Keratinocyte (primary cell): ENCODE measurements at regions not wholly inside any gene's neighbourhood (a gene's known extent, or its start where the extent isn't known, plus 50 kb on each side); places are given as distances from the start of the nearest gene placed in this dataset.

Experiments used
- DNase-seq: peaks from one replicate; pipeline ENCODE4 v3.0.0-alpha.2; 2011; ENCODE audit warnings: low read depth, missing footprints, low spot score
- FAIRE-seq: peaks from 2 replicates; lab custom pipeline; 2011; peaks lifted over from hg19 to GRCh38; lab: Jason Lieb, UNC
- H2AFZ ChIP-seq: 2 replicates; pipeline ENCODE4 v1.6.0; 2012; ENCODE audit warnings: low read length, control low read depth, inconsistent platforms; ENCODE audit not compliant: control insufficient read depth
- H3K27ac ChIP-seq: 2 replicates; pipeline ENCODE4 v1.5.1; 2011; ENCODE audit warnings: low read length; ENCODE audit not compliant: control insufficient read depth, insufficient read depth
- H3K27me3 ChIP-seq: 3 replicates; pipeline ENCODE4 v1.6.0; 2011; ENCODE audit warnings: low read length; ENCODE audit not compliant: control insufficient read depth, insufficient read depth; ENCODE audit errors: extremely low read depth
- H3K36me3 ChIP-seq, 2 experiments: 2 replicates in 1 of 2; 3 replicates in 1 of 2; pipeline ENCODE4 v1.5.1; 2011; ENCODE audit warnings: low read length in 2 of 2, mild to moderate bottlenecking in 1 of 2; ENCODE audit not compliant: control insufficient read depth in 2 of 2, insufficient read depth in 2 of 2; ENCODE audit errors: extremely low read depth in 1 of 2
- H3K4me1 ChIP-seq: 3 replicates; pipeline ENCODE4 v1.5.1; 2011; ENCODE audit warnings: low read length; ENCODE audit not compliant: control insufficient read depth, insufficient read depth; ENCODE audit errors: extremely low read depth
- H3K4me2 ChIP-seq: 3 replicates; pipeline ENCODE4 v1.6.0; 2011; ENCODE audit warnings: low read depth, low read length; ENCODE audit not compliant: control insufficient read depth, insufficient read depth; ENCODE audit errors: extremely low read depth
- H3K4me3 ChIP-seq, 3 experiments: fragments of 200-600 bp in 1 of 3; sonication (generic) in 1 of 3; 2 replicates in 2 of 3; 3 replicates in 1 of 3; pipeline ENCODE4 v1.5.1; 2011 to 2016; ENCODE audit warnings: low read length in 3 of 3, mild to moderate bottlenecking in 3 of 3, control low read depth in 2 of 3, inconsistent platforms in 1 of 3, low read depth in 1 of 3, mixed read lengths in 1 of 3, mixed run types in 1 of 3, moderate library complexity in 1 of 3; ENCODE audit not compliant: control insufficient read depth in 2 of 3, insufficient read depth in 2 of 3; ENCODE audit errors: extremely low read depth in 1 of 3
- H3K79me2 ChIP-seq: 2 replicates; pipeline ENCODE4 v1.6.0; 2012; ENCODE audit warnings: low read length; ENCODE audit not compliant: control insufficient read depth, insufficient read depth
- H3K9ac ChIP-seq: 3 replicates; pipeline ENCODE4 v1.6.0; 2011; ENCODE audit warnings: low read length; ENCODE audit not compliant: control insufficient read depth, insufficient read depth; ENCODE audit errors: extremely low read depth
- H3K9me1 ChIP-seq: 3 replicates; pipeline ENCODE4 v1.6.0; 2011; ENCODE audit warnings: low read length; ENCODE audit not compliant: control insufficient read depth, insufficient read depth; ENCODE audit errors: extremely low read depth
- H3K9me3 ChIP-seq: 2 replicates; pipeline ENCODE4 v1.5.1; 2012; ENCODE audit warnings: low read depth, low read length; ENCODE audit not compliant: control insufficient read depth
- H4K20me1 ChIP-seq: 3 replicates; pipeline ENCODE4 v1.6.0; 2011; ENCODE audit warnings: low read length; ENCODE audit not compliant: control insufficient read depth, insufficient read depth; ENCODE audit errors: extremely low read depth
- EZH2 ChIP-seq: IDR thresholded peaks from one replicate; pipeline ENCODE4 v1.6.1; 2012; ENCODE audit warnings: inconsistent platforms, mild to moderate bottlenecking, low read length, moderate library complexity
- dilution Hi-C: fragments of 300-500 bp; cut with MboI; formaldehyde crosslinking; loops from one replicate; pipeline ENCODE4 v1.7.0; 2020; ENCODE audit warnings: low sequenced_read_pairs; ENCODE audit not compliant: extremely low pct_ligation_motif_present
- TF ChIP-seq, protein P1 (sequence below), 3 experiments: IDR thresholded peaks in 1 of 3; conservative IDR thresholded peaks in 1 of 3; optimal IDR thresholded peaks in 1 of 3; 2 replicates in 2 of 3; 3 replicates in 1 of 3; pipeline versions ENCODE3 to v1.5.1; 2011; ENCODE audit warnings: low read length in 3 of 3, mild to moderate bottlenecking in 3 of 3, moderate library complexity in 2 of 3, control low read depth in 1 of 3, inconsistent platforms in 1 of 3; ENCODE audit not compliant: insufficient read depth in 2 of 3; ENCODE audit errors: extremely low read depth in 1 of 3

DNA sequence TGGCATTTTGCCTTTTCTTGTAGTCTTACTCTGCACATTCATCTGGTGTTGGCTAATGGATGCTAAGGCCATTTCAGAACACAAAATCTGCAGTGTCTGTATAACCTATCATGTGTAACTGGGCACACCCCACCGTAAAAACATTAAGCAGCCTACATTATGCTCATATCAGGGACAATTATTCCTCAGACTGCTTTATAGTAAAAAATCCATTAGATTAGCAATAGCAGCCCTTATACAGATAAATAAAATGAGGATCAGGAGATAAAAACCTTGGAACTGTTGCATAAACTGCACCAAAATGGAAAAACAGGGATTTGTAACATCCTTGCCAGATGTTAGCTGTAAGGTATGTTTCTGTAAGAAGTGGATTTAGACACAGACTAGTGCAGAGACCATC is 288.8 kb downstream of the HS3ST1 start:
- no peak for FAIRE-seq
- H3K4me3 ChIP-seq: no peak overlapping the region
- dilution Hi-C loops: no loop called here

DNA sequence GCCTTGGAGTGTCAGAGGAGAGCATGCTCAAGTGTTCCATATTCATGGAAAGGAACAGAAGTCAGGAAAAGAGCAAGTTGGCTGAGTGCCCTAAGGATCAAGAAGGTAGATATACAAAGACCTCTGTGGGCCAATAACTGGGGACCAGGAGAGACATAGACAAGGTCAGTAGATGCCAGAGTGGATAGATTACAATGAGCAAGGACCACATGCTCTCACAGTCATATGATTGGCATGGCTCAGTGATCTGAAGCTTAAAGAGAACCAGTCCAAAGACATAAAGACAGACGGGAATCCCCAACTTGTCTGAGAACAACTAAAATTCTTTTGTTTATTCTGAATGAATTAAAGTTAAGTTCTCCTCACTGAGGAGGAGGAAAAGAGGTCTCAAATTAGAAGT is 289.7 kb downstream of the HS3ST1 start:
- Histone ChIP-seq H3K4me1 (no peaks in the 10 kb centered on the region), H4K20me1 (no peaks in the 10 kb centered on the region), H3K9me1 (no peaks in the 10 kb centered on the region), H3K9ac (no peak overlapping the region), H3K27me3 (no peaks in the 10 kb centered on the region), H3K4me2 (no peak overlapping the region), H3K4me3 (no peak overlapping the region), H3K27ac (no peak overlapping the region), H3K79me2 (no peaks in the 10 kb centered on the region), H2AFZ (no peak overlapping the region), H3K36me3 (no peaks in the 10 kb centered on the region), H3K9me3 (no peaks in the 10 kb centered on the region)
- FAIRE-seq (no peak), DNase-seq (no peak)
- dilution Hi-C loops: no loop called here
- TF ChIP-seq, protein P1, sequence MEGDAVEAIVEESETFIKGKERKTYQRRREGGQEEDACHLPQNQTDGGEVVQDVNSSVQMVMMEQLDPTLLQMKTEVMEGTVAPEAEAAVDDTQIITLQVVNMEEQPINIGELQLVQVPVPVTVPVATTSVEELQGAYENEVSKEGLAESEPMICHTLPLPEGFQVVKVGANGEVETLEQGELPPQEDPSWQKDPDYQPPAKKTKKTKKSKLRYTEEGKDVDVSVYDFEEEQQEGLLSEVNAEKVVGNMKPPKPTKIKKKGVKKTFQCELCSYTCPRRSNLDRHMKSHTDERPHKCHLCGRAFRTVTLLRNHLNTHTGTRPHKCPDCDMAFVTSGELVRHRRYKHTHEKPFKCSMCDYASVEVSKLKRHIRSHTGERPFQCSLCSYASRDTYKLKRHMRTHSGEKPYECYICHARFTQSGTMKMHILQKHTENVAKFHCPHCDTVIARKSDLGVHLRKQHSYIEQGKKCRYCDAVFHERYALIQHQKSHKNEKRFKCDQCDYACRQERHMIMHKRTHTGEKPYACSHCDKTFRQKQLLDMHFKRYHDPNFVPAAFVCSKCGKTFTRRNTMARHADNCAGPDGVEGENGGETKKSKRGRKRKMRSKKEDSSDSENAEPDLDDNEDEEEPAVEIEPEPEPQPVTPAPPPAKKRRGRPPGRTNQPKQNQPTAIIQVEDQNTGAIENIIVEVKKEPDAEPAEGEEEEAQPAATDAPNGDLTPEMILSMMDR (optimal IDR thresholded peaks at IDR 0.05 in 1 of 3, IDR thresholded peaks at IDR 0.05 in 1 of 3, conservative IDR thresholded peaks at IDR 0.05 in 1 of 3; ENCODE audit: extremely low read depth in 1 of 3, insufficient read depth in 2 of 3, low read length in 3 of 3): no peak
- no peak for TF ChIP-seq EZH2

More for the DNA sequence above, 288.8 kb downstream of the HS3ST1 start:
- Histone ChIP-seq H2AFZ (no peak overlapping the region), H3K27me3 (no peaks in the 10 kb centered on the region), H3K36me3 (no peaks in the 10 kb centered on the region), H3K4me2 (no peak overlapping the region), H4K20me1 (no peaks in the 10 kb centered on the region), H3K9me1 (no peaks in the 10 kb centered on the region), H3K9ac (no peak overlapping the region), H3K4me1 (no peaks in the 10 kb centered on the region), H3K79me2 (no peaks in the 10 kb centered on the region), H3K27ac (no peak overlapping the region), H3K9me3 (no peaks in the 10 kb centered on the region)
- no peak for TF ChIP-seq EZH2
- TF ChIP-seq, protein P1 (optimal IDR thresholded peaks at IDR 0.05 in 1 of 3, IDR thresholded peaks at IDR 0.05 in 1 of 3, conservative IDR thresholded peaks at IDR 0.05 in 1 of 3; ENCODE audit: extremely low read depth in 1 of 3, insufficient read depth in 2 of 3, low read length in 3 of 3): no peak
- DNase-seq: no peak
